ENCODE measurements at regions not wholly inside any gene's neighbourhood (a gene's known extent, or its start where the extent isn't known, plus 50 kb on each side); places are given as distances from the start of the nearest gene placed in this dataset.

- no peak for TF ChIP-seq CTCF (IDR thresholded peaks at IDR 0.05; ENCODE audit: low read depth, low read length, poor library complexity, severe bottlenecking)
- no peak for TF ChIP-seq EZH2phosphoT487 (IDR thresholded peaks at IDR 0.05; ENCODE audit: borderline replicate concordance, low read length)
Measured at GRCh38 chr3:159781867-159782266, 206.8 kb upstream of the IL12A start.

Data from DOHH2 (cell line).